Ishikawa (cell line): ENCODE measurements at regions not wholly inside any gene's neighbourhood (a gene's known extent, or its start where the extent isn't known, plus 50 kb on each side); places are given as distances from the start of the nearest gene placed in this dataset.

Experiments used
- CEBPB ChIP-seq: IDR thresholded peaks from 2 replicates; pipeline ENCODE4 v1.6.1; 2012
- FOXM1 ChIP-seq: IDR thresholded peaks from 2 replicates; pipeline ENCODE4 v1.6.1; 2012; ENCODE audit warnings: low read depth, borderline replicate concordance
- NFIC ChIP-seq: IDR thresholded peaks from 2 replicates; pipeline ENCODE4 v1.6.1; 2012
- TAF1 ChIP-seq: IDR thresholded peaks from 2 replicates; pipeline ENCODE4 v1.6.1; 2012; ENCODE audit warnings: low read depth, mild to moderate bottlenecking
- YY1 ChIP-seq: IDR thresholded peaks from 2 replicates; pipeline ENCODE4 v1.6.1; 2012; ENCODE audit warnings: low read depth
- TF ChIP-seq, protein P1 (sequence below): IDR thresholded peaks from 2 replicates; pipeline ENCODE4 v1.6.1; 2012
- TF ChIP-seq, protein P2 (sequence below): IDR thresholded peaks from 2 replicates; pipeline ENCODE4 v1.6.1; 2012; ENCODE audit warnings: low read depth, mild to moderate bottlenecking

DNA sequence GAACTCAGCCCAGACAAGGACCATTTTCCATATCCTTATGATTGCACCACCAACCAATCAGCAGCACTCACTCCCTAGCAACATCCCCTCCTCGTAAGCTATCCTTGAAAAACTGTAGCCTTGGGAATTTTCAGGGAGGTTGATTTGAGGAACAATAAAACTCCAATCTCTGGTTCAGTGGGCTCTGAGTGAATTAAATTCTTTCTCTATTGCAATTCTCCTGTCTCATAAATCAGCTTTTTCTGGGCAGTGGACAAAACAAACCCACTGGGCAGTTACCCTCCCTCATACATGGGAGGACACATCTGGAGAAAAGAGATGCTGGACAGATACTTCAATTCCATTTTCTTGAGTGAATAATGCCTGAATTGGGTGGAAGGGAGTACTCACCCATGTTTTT is 115.4 kb upstream of the STXBP5 start:
- TF ChIP-seq, protein P1, sequence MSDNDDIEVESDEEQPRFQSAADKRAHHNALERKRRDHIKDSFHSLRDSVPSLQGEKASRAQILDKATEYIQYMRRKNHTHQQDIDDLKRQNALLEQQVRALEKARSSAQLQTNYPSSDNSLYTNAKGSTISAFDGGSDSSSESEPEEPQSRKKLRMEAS: no peak
- TF ChIP-seq NFIC (no peak), YY1 (no peak), TAF1 (no peak), FOXM1 (no peak), CEBPB (no peak)
- TF ChIP-seq, protein P2, sequence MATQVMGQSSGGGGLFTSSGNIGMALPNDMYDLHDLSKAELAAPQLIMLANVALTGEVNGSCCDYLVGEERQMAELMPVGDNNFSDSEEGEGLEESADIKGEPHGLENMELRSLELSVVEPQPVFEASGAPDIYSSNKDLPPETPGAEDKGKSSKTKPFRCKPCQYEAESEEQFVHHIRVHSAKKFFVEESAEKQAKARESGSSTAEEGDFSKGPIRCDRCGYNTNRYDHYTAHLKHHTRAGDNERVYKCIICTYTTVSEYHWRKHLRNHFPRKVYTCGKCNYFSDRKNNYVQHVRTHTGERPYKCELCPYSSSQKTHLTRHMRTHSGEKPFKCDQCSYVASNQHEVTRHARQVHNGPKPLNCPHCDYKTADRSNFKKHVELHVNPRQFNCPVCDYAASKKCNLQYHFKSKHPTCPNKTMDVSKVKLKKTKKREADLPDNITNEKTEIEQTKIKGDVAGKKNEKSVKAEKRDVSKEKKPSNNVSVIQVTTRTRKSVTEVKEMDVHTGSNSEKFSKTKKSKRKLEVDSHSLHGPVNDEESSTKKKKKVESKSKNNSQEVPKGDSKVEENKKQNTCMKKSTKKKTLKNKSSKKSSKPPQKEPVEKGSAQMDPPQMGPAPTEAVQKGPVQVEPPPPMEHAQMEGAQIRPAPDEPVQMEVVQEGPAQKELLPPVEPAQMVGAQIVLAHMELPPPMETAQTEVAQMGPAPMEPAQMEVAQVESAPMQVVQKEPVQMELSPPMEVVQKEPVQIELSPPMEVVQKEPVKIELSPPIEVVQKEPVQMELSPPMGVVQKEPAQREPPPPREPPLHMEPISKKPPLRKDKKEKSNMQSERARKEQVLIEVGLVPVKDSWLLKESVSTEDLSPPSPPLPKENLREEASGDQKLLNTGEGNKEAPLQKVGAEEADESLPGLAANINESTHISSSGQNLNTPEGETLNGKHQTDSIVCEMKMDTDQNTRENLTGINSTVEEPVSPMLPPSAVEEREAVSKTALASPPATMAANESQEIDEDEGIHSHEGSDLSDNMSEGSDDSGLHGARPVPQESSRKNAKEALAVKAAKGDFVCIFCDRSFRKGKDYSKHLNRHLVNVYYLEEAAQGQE: no peak
